Bronchial epithelial cell (primary cell): ENCODE measurements at regions not wholly inside any gene's neighbourhood (a gene's known extent, or its start where the extent isn't known, plus 50 kb on each side); places are given as distances from the start of the nearest gene placed in this dataset.

Source experiments
- DNase-seq: peaks from one replicate; pipeline ENCODE4 v3.0.0-alpha.2; 2010; ENCODE audit warnings: low read depth
- FAIRE-seq: peaks from 2 replicates; lab custom pipeline; 2011; peaks lifted over from hg19 to GRCh38; lab: Jason Lieb, UNC
- H3K27me3 ChIP-seq: 2 replicates; pipeline ENCODE4 v1.5.1; 2011; ENCODE audit warnings: low read length; ENCODE audit not compliant: control insufficient read depth, insufficient read depth
- H3K36me3 ChIP-seq: 2 replicates; pipeline ENCODE4 v1.5.1; 2011; ENCODE audit warnings: low read length; ENCODE audit not compliant: control insufficient read depth, insufficient read depth
- H3K4me3 ChIP-seq: 2 replicates; pipeline ENCODE4 v1.5.1; 2011; ENCODE audit warnings: mild to moderate bottlenecking, low read depth, low read length, control low read depth
- CTCF ChIP-seq: IDR thresholded peaks from 2 replicates; pipeline ENCODE4 v1.5.1; 2011; ENCODE audit warnings: mild to moderate bottlenecking, moderate library complexity, low read length, control low read depth, inconsistent platforms; ENCODE audit not compliant: insufficient read depth, severe bottlenecking

GRCh38 chr11:17132654-17133053 is 55.2 kb upstream of the RPS13 start:
- FAIRE-seq: no peak
- H3K36me3 ChIP-seq: peaks cover 2% of the 10 kb centered on the region
- no peak for TF ChIP-seq CTCF
- no peak for DNase-seq
- no peaks in the 10 kb centered on the region for H3K27me3 ChIP-seq
- no peak overlapping the region for H3K4me3 ChIP-seq

GRCh38 chr11:17129003-17129402 is 51.5 kb upstream of the RPS13 start:
- no peak for TF ChIP-seq CTCF
- no peak for FAIRE-seq
- H3K36me3 ChIP-seq: no peaks in the 10 kb centered on the region
- no peaks in the 10 kb centered on the region for H3K27me3 ChIP-seq
- H3K4me3 ChIP-seq: no peak overlapping the region
- peak; percentile 40 for DNase-seq
